Fibroblast of mammary gland (primary cell): ENCODE measurements at regions not wholly inside any gene's neighbourhood (a gene's known extent, or its start where the extent isn't known, plus 50 kb on each side); places are given as distances from the start of the nearest gene placed in this dataset.
"Not testable (repeated sequence)": the region's sequence is repeated elsewhere in the genome, so short reads cannot be mapped to it uniquely, and the experiment has no call there.

Source experiments
- DNase-seq: peaks from one replicate; pipeline ENCODE4 v3.0.0-alpha.2; 2010; ENCODE audit warnings: low read depth
- H3K4me3 ChIP-seq: 2 replicates; pipeline ENCODE4 v1.5.1; 2011; ENCODE audit warnings: low read depth, mild to moderate bottlenecking, low read length, moderate library complexity; ENCODE audit not compliant: control insufficient read depth
- TF ChIP-seq, protein P1 (sequence below): conservative IDR thresholded peaks from 2 replicates; pipeline ENCODE4 v1.5.1; 2011; ENCODE audit warnings: low read depth, low read length, inconsistent platforms; ENCODE audit not compliant: control insufficient read depth, insufficient read depth

- H3K4me3 ChIP-seq: no peak overlapping the region
- DNase-seq: no peak
- TF ChIP-seq, protein P1, sequence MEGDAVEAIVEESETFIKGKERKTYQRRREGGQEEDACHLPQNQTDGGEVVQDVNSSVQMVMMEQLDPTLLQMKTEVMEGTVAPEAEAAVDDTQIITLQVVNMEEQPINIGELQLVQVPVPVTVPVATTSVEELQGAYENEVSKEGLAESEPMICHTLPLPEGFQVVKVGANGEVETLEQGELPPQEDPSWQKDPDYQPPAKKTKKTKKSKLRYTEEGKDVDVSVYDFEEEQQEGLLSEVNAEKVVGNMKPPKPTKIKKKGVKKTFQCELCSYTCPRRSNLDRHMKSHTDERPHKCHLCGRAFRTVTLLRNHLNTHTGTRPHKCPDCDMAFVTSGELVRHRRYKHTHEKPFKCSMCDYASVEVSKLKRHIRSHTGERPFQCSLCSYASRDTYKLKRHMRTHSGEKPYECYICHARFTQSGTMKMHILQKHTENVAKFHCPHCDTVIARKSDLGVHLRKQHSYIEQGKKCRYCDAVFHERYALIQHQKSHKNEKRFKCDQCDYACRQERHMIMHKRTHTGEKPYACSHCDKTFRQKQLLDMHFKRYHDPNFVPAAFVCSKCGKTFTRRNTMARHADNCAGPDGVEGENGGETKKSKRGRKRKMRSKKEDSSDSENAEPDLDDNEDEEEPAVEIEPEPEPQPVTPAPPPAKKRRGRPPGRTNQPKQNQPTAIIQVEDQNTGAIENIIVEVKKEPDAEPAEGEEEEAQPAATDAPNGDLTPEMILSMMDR: no peak
These were observed 619.5 kb downstream of the MATN1 start for GRCh38 chr1:30103708-30104411.

- TF ChIP-seq, protein P1: no peak
- no peak overlapping the region for H3K4me3 ChIP-seq
- DNase-seq: no peak
These were observed 620.8 kb downstream of the MATN1 start for GRCh38 chr1:30102605-30103004.

DNA sequence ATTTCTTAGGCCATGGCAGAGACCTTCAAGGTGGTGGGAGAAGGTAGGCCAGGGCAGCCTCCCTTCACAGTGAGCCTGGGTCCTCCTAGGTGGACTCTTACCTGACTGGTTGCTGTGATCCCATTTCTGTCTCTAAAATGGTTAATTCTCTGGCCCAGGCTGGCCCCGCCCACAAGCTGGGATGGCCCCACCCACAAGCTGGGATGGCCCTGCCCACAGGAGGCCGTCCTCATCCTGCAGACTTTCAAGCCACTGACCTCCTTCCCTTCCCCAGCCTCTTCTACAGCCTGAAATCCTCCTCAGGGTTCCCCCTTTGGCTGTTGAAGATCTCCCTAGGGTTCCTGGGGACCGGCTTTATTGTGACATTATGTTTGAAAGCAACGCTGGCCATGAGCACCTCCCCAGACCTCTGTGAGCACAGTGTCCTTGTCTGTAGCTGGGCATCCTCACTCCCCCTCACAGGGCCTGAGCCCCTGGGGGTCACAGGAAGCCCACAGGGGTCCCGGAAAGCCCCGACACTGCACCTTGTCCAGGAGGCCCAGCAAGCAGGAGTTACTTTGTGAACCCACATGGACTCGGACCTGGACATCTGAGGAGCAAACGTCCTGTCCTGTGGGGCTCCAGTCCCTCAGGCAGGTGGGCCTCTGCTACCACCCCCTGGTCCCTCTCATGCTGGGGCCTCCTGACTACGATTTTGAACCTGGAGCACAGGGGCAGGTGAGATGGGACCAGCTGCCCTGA, 621.7 kb downstream of the MATN1 start:
- no peak for DNase-seq
- TF ChIP-seq, protein P1: no peak
- H3K4me3 ChIP-seq: no peak overlapping the region

GRCh38 chr1:30101016-30101415, 622.4 kb downstream of the MATN1 start:
- TF ChIP-seq, protein P1: no peak
- DNase-seq: no peak
- no peak overlapping the region for H3K4me3 ChIP-seq

- no peak for DNase-seq
These were observed 622.9 kb downstream of the MATN1 start for GRCh38 chr1:30100524-30100862.

GRCh38 chr1:30099587-30100523, 623.5 kb downstream of the MATN1 start:
- no peak overlapping the region for H3K4me3 ChIP-seq
- DNase-seq: no peak
- TF ChIP-seq, protein P1: no peak

More at GRCh38 chr1:30100524-30100862, 622.9 kb downstream of the MATN1 start:
- no peak overlapping the region for H3K4me3 ChIP-seq
- TF ChIP-seq, protein P1: no peak

- not testable (repeated sequence) for H3K4me3 ChIP-seq, DNase-seq
These were observed 625.5 kb downstream of the MATN1 start for GRCh38 chr1:30097851-30098250.
